RKO (cell line): ENCODE measurements at regions not wholly inside any gene's neighbourhood (a gene's known extent, or its start where the extent isn't known, plus 50 kb on each side); places are given as distances from the start of the nearest gene placed in this dataset.
"Not testable (repeated sequence)": the region's sequence is repeated elsewhere in the genome, so short reads cannot be mapped to it uniquely, and the experiment has no call there.

Experiments used
- DNase-seq: peaks from one replicate; pipeline ENCODE4 v3.0.0-alpha.2; 2016; ENCODE audit warnings: low spot score

DNA sequence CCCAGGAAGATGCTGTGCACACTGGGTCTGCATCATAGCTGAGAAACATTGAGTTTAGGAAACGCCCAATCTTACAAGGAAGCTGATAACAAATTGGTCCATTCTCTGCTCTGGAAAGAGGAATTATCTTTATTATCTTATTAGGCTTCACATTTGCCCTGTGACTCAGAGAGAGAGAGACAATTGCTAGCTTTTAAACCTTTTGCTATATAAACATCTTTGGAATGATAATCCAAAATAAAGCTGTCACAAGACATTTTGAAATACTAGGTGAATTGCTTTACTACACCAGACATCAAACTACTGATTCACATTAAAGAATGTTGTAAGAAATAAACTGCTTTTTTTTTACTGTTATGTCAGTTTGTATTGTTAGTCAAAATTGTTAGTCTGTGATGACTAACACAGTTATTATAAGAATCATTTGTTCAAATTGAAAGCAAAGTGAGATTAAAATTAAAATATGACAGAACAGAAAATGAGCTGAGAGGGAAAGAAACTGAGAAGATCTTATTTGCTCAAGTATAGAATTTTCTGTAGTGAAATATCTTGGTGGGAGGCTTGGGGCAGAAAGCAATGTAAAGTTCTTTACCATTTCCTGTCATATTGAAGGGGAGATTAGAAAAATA is 765.4 kb upstream of the PCDH10 start:
- DNase-seq = no peak

DNA sequence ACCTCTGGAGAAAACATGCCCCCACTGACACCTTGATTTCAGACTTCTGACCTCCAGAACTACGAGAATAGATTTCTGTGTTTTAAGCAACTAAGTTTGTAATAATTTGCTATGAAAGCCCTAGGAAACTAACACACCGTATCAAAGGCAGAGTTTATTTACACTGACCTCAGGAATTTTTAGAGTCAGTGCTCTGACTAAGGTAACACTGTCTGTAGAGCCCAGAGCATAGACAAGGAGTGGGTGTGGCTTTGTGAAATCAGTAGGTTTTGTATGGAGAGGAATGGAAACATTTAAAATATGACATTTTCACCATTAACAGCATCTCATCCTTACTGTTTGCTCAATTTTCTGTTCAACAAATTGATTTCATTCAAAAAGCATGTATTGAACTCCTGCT is 764.4 kb upstream of the PCDH10 start:
- DNase-seq = no peak

- DNase-seq = no peak
These were observed 763.0 kb upstream of the PCDH10 start for GRCh38 chr4:132386130-132386529.

DNA sequence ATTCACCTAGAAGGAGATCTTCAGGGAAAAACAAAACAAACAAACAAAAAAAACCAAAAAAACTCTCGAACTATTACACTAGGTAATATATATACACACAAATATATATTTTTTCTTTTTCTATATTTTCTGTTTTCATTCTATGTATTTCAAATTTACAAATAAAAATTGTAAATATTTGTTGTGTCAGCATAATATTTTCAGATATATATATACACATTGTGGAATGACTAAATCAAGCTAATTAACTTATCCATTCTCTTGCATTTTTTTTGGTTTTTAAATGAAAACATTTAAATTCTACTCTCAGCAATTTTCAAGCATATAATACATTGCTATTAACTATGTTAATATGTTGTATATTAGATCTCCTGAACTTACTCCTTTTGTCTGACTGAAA is 762.0 kb upstream of the PCDH10 start:
- no peak for DNase-seq

- DNase-seq = no peak
These were observed 753.5 kb upstream of the PCDH10 start for GRCh38 chr4:132395561-132395960.

- DNase-seq = no peak
These were observed 752.5 kb upstream of the PCDH10 start for GRCh38 chr4:132396636-132397035.

DNA sequence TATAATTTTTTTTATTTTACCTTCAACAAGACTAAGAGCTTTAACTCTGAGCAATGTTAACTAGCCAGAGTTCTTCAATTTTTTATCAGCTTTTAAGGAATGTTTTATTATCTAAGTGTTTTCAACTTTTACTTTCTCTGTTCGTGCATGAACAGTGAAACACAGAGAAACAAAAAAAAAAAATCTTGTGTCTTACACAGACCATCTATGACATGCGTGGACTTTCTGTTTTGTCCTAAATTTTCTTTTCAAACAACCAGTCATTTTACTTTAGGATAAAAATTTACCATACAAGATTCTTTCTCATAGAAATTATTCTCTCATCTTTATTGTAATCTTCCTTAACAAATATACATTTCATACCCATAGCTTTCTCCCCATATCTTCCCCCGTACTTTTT is 731.9 kb upstream of the PCDH10 start:
- DNase-seq = peak; percentile 11

DNA sequence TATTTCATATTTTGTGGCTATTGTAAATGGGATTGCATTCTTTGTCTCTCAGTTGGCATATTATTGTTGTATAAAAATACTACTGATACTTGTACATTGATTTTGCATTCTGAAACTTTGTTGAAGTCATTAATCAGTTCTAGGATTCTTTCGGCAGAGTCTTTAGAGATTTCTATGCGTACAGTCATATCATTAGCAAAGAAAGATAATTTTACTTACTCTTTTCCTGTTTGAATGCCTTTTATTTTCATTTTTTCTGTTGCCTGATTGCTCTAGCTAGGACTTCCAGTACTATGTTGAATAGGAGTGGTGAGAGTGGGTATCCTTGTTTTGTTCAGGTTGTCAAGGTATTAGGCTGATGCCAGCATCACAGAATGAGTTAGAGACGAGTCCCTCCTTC is 722.0 kb upstream of the PCDH10 start:
- DNase-seq = no peak

DNA sequence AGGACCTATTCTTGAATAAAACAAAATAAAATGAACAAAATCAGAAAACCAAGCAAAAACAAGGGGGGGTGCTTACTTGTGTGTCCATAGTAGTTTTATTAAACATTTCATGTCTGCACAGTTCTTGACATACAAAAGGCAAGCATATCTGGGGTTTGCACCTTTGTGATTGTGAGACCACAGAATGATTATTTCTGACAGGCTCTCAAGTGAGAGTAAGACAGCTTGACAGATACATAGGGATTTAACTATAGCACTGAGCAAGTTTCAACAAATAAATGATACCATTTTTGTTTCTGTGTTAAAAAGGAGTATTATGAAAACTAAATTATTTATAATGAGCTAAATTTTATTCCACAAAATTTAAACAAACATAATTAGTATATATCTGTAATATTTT is 712.0 kb upstream of the PCDH10 start:
- DNase-seq = no peak

DNA sequence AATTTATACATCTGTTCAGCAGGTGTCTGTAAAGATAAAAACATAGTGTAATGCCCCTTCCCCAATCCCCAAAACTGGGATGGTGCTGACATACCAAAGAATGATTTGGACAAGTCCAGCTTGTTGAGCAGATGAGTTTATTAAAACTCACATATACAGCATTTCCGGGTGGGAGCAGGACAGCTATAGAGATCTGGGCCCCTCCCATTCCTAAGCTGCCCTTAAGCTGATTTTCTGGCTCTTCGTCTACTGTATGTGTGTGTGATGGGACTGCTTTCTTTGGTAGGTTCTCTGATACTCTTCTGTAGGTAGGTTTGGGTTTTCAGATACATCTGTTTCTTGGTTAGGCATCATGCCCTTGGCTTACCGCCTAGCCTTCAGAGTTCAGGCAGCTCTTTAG is 703.7 kb upstream of the PCDH10 start:
- no peak for DNase-seq

- not testable (repeated sequence) for DNase-seq
These were observed 691.1 kb upstream of the PCDH10 start for GRCh38 chr4:132457987-132458386.

- no peak for DNase-seq
These were observed 669.6 kb upstream of the PCDH10 start for GRCh38 chr4:132479543-132479942.

- DNase-seq = no peak
These were observed 660.5 kb upstream of the PCDH10 start for GRCh38 chr4:132488555-132488954.

- no peak for DNase-seq
These were observed 655.6 kb upstream of the PCDH10 start for GRCh38 chr4:132493476-132493875.

GRCh38 chr4:132495267-132495812 is 653.8 kb upstream of the PCDH10 start:
- not testable (repeated sequence) for DNase-seq

- DNase-seq = no peak
These were observed 650.9 kb upstream of the PCDH10 start for GRCh38 chr4:132498215-132498614.

GRCh38 chr4:132502096-132502552 is 647.0 kb upstream of the PCDH10 start:
- no peak for DNase-seq

- peak; percentile 54 for DNase-seq
These were observed 644.7 kb upstream of the PCDH10 start for GRCh38 chr4:132504438-132504837.

- DNase-seq = no peak
These were observed 642.5 kb upstream of the PCDH10 start for GRCh38 chr4:132506568-132506967.

GRCh38 chr4:132513491-132513890 is 635.6 kb upstream of the PCDH10 start:
- no peak for DNase-seq

GRCh38 chr4:132526652-132527051 is 622.4 kb upstream of the PCDH10 start:
- DNase-seq = no peak

DNA sequence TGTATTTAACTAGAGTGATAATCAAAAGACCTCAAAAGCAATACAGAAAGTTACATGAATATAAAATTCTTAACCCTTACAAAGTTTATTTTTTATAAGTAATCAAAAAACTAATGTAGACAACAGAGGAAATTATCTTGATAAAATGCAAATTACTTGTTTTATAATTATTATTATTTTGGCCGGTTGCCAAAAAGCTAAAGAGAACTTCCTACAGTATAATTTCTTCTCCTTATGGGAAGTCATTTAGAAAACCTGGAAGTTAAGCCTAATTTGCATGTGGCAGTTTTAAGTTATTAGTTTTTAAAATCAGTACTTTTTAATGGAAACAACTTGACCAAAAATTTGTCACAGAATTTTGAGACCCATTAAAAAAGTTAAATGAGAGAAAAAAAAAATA is 621.3 kb upstream of the PCDH10 start:
- DNase-seq = no peak

DNA sequence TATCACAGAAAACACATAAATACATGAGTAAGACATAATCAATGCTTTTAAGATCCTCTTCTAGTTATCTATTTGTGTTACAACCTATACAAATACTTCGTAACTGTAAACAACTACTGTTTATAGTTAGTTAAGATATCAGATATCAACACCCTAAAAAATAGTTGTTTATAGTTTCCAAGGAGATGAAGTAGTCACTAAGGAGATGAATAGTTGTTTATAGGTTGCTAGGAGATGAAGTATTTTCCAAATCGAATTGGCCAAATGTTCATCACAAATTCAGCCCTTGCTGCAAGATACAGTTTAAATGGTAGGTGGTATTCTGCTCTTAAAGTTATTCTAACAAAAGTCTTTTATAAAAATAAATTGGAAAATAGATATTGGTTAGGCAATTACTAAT is 618.2 kb upstream of the PCDH10 start:
- DNase-seq = peak; percentile 19

DNA sequence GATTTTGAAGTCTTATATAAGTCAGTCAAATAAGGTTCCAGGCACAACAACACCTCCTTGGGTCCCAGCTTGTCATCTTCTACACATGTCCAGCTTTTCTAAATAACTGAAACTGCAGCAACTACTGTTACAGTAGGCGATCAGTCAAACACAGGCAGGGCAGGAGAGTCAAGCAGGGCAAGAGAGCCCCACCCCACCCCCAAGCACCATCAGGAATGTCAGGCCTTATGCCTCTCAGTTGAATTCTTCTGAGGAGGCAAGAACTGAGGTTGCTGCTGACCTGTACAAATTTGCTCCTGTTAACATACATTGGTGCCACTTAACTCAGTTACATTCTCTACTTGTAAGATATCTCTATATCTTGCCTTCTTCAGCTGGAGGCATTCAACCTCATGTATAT is 608.8 kb upstream of the PCDH10 start:
- no peak for DNase-seq
